ENCODE measurements at regions not wholly inside any gene's neighbourhood (a gene's known extent, or its start where the extent isn't known, plus 50 kb on each side); places are given as distances from the start of the nearest gene placed in this dataset.

DNA sequence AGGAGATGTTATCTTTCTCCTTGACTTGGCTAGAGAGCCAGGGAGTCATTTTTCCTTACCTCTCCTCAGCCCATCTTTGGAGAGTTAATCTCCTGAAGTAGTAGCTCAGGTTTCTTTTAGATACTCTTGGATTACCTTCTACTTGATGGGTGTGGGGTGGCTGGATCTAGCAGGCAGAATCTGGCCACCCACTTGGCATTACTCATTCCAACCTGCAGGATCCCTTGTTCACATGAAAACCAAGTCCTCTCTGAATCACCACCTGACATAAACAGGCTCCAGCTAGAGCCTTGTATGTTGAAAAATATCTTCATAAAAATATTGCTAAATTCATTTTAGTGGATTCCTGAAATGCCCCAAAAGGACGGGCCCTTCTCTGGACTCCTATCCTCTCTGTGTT is 250.6 kb upstream of the PLET1 start:
- Histone ChIP-seq H3K36me3 (ENCODE audit: control insufficient read depth, insufficient read depth, low read length) (no peaks in the 10 kb centered on the region), H3K27me3 (ENCODE audit: control insufficient read depth, insufficient read depth, low read length) (no peaks in the 10 kb centered on the region), H3K4me1 (no peaks in the 10 kb centered on the region), H3K4me3 (ENCODE audit: low read depth, low read length) (no peak overlapping the region), H3K9ac (no peak overlapping the region), H2AFZ (no peak overlapping the region), H3K27ac (no peak overlapping the region), H3K4me2 (ENCODE audit: low read length) (no peak overlapping the region), H3K9me3 (ENCODE audit: control insufficient read depth, low read length) (no peaks in the 10 kb centered on the region), H3K79me2 (no peaks in the 10 kb centered on the region)
- TF ChIP-seq, protein P1, sequence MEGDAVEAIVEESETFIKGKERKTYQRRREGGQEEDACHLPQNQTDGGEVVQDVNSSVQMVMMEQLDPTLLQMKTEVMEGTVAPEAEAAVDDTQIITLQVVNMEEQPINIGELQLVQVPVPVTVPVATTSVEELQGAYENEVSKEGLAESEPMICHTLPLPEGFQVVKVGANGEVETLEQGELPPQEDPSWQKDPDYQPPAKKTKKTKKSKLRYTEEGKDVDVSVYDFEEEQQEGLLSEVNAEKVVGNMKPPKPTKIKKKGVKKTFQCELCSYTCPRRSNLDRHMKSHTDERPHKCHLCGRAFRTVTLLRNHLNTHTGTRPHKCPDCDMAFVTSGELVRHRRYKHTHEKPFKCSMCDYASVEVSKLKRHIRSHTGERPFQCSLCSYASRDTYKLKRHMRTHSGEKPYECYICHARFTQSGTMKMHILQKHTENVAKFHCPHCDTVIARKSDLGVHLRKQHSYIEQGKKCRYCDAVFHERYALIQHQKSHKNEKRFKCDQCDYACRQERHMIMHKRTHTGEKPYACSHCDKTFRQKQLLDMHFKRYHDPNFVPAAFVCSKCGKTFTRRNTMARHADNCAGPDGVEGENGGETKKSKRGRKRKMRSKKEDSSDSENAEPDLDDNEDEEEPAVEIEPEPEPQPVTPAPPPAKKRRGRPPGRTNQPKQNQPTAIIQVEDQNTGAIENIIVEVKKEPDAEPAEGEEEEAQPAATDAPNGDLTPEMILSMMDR (IDR thresholded peaks at IDR 0.05): no peak

DNA sequence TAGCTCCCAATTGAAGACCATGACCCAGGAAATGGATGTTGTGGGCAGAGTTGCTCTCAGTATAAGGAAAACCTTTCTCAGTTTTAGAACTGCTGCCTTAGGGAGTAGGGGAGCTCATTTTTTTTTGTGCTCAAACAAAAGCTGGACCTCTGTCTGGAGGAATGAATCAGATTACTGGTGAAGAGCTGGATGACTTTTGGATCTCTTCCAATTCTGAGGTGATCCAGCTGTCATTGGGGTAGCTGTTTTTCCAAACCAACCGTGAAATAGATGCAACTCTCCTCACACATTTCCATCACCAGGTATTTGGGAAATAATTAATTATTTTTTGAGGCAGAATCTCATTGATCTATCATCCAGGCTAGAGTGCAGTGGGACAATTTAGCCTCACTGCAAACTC is 251.3 kb upstream of the PLET1 start:
- Histone ChIP-seq H3K9me3 (ENCODE audit: control insufficient read depth, low read length) (no peaks in the 10 kb centered on the region), H2AFZ (no peak overlapping the region), H3K27ac (no peak overlapping the region), H3K36me3 (ENCODE audit: control insufficient read depth, insufficient read depth, low read length) (no peaks in the 10 kb centered on the region), H3K27me3 (ENCODE audit: control insufficient read depth, insufficient read depth, low read length) (no peaks in the 10 kb centered on the region), H3K79me2 (no peaks in the 10 kb centered on the region), H3K9ac (no peak overlapping the region), H3K4me1 (no peaks in the 10 kb centered on the region), H3K4me3 (ENCODE audit: low read depth, low read length) (no peak overlapping the region), H3K4me2 (ENCODE audit: low read length) (no peak overlapping the region)
- TF ChIP-seq, protein P1 (IDR thresholded peaks at IDR 0.05): no peak

DNA sequence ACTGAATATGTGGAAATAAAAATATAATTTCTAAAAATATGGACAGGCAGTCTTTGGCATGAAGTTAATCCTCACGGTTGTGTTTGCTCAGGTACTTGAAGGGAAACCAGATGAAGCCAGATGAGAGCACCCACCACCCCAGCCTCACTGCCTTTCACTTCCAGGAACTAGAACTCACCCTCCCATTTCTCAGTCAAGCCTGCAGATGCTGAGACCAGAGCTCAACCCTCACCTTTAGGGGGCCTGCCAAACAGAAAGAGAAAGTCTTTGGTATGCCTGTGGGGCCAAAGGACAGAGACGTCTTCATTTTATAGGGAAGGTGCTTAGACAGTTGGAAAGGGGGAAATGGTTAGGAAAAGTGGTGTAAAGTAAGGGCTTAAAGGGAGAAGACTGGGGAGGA is 252.8 kb upstream of the PLET1 start:
- Histone ChIP-seq H3K9me3 (ENCODE audit: control insufficient read depth, low read length) (no peaks in the 10 kb centered on the region), H3K4me1 (no peaks in the 10 kb centered on the region), H3K4me2 (ENCODE audit: low read length) (no peak overlapping the region), H3K9ac (no peak overlapping the region), H3K27ac (no peak overlapping the region), H3K27me3 (ENCODE audit: control insufficient read depth, insufficient read depth, low read length) (no peaks in the 10 kb centered on the region), H2AFZ (no peak overlapping the region), H3K79me2 (no peaks in the 10 kb centered on the region), H3K4me3 (ENCODE audit: low read depth, low read length) (no peak overlapping the region), H3K36me3 (ENCODE audit: control insufficient read depth, insufficient read depth, low read length) (no peaks in the 10 kb centered on the region)
- TF ChIP-seq, protein P1 (IDR thresholded peaks at IDR 0.05): no peak

DNA sequence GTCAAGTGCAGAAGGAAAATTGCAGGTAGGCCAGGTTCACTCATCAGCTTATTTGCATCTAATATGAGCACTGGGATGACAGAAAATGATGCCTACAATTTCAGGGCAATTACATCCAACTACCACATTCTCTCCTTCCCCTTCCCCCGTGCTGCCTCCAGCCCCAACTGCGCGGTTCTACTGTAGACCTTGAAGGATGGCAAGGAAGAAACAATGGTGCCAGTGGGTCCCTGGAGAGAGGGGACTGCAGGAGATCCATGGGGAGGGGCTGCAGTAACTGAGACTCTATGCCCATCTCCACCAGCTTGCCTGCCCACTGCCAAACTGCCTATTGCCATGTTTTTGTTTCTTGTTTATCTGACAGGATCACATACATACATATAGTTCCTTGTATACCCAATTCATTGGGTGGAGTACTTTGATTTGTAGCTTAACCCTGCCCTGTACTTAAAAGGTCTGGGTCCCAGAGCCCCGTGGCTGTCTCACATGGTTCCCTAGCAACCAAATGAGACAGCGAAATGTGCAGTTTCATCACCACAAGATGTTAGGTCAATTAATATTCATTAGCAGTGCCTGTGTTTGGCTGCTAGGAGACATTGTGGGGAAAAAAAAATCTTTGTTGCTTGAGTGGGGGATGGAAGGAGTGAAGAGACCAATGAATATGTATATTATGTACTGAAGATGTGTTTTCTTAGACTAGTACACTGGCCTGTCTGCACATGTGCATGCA is 253.5 kb upstream of the PLET1 start:
- H3K36me3 ChIP-seq (ENCODE audit: control insufficient read depth, insufficient read depth, low read length): no peaks in the 10 kb centered on the region
- H3K4me2 ChIP-seq (ENCODE audit: low read length): no peak overlapping the region
- no peak overlapping the region for H3K4me3 ChIP-seq (ENCODE audit: low read depth, low read length)
- no peak overlapping the region for H3K9ac ChIP-seq
- H2AFZ ChIP-seq: no peak overlapping the region
- H3K9me3 ChIP-seq (ENCODE audit: control insufficient read depth, low read length): no peaks in the 10 kb centered on the region
- no peak overlapping the region for H3K27ac ChIP-seq
- H3K4me1 ChIP-seq: no peaks in the 10 kb centered on the region
- TF ChIP-seq, protein P1 (IDR thresholded peaks at IDR 0.05): no peak
- H3K79me2 ChIP-seq: no peaks in the 10 kb centered on the region
- H3K27me3 ChIP-seq (ENCODE audit: control insufficient read depth, insufficient read depth, low read length): no peaks in the 10 kb centered on the region

DNA sequence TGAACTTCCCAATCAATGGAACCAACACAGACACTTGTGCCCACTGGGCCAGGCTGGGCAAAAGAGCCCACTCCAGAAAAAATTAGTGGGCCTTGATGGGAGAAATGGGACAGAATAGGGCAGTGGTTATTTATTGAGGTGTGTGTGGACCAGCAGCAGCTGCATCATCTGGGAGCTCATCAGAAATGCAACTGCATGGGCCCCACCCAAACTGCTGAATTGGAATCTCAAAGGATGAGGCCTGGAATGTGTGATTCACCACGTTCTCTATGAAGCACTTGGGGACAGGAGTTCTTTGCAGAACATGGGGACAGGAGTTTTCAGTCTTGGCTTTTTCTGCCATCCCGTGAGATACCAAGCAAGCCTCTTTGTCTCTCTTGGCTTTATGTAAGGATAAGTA is 255.6 kb upstream of the PLET1 start:
- TF ChIP-seq, protein P1 (IDR thresholded peaks at IDR 0.05): no peak
- no peaks in the 10 kb centered on the region for H3K79me2 ChIP-seq
- H3K27ac ChIP-seq: no peak overlapping the region
- H3K4me3 ChIP-seq (ENCODE audit: low read depth, low read length): no peak overlapping the region
- H3K36me3 ChIP-seq (ENCODE audit: control insufficient read depth, insufficient read depth, low read length): no peaks in the 10 kb centered on the region
- H2AFZ ChIP-seq: no peak overlapping the region
- no peaks in the 10 kb centered on the region for H3K4me1 ChIP-seq
- no peaks in the 10 kb centered on the region for H3K27me3 ChIP-seq (ENCODE audit: control insufficient read depth, insufficient read depth, low read length)
- H3K4me2 ChIP-seq (ENCODE audit: low read length): no peak overlapping the region
- no peak overlapping the region for H3K9ac ChIP-seq
- no peaks in the 10 kb centered on the region for H3K9me3 ChIP-seq (ENCODE audit: control insufficient read depth, low read length)
